GM18505 (cell line): ENCODE measurements at regions not wholly inside any gene's neighbourhood (a gene's known extent, or its start where the extent isn't known, plus 50 kb on each side); places are given as distances from the start of the nearest gene placed in this dataset.
"Not testable (repeated sequence)": the region's sequence is repeated elsewhere in the genome, so short reads cannot be mapped to it uniquely, and the experiment has no call there.

ENCODE experiments used
- ATAC-seq: cut with Tn5 transposase; IDR thresholded peaks from one replicate; pipeline ENCODE4 v1.9.1; 2021; ENCODE audit not compliant: unreplicated experiment
- POLR2A ChIP-seq: IDR thresholded peaks from 4 replicates; pipeline ENCODE4 v1.6.1; 2011; ENCODE audit warnings: borderline replicate concordance; ENCODE audit not compliant: insufficient read depth, insufficient read length; ENCODE audit errors: extremely low read depth

DNA sequence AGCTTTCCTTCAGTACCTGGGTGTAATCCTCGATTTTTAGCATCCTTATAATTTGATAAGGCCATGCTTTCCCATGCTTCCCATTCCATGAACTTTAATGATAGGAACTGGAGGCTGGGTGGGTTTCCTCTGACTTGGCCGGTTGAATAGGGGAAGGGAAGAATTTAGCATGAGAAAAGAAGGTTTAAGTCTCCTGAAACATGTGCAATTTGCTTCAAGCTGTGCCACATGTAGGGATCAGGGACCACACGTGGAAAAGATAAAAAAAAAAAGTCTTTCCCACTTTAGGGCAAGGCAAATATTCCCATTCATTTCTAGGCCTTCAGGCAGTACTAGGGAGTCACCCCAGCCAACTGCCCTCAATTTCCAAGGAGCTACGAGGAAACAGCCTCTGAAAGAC, 900.3 kb downstream of the DSC3 start:
- TF ChIP-seq POLR2A, result no peak
- no peak for ATAC-seq

DNA sequence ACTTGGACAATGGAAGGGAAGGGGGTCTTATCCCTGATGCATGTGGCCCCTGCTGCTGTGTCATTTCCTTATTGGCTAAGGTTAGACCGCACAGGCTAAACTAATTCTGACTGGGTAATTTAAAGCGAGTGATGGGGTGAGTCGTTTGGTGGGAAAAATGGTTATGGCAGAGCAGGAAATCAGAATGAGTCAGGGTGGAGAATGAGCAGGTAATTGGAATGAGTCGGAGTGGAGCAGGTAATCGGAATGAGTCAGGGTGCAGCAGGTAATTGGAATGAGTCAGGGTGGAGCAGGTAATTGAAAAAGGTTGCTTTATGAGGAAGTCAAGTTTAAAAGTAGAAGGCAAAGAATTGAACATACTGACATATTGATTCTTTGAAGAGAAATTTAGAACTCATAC, 901.0 kb downstream of the DSC3 start:
- not testable (repeated sequence) for ATAC-seq

DNA sequence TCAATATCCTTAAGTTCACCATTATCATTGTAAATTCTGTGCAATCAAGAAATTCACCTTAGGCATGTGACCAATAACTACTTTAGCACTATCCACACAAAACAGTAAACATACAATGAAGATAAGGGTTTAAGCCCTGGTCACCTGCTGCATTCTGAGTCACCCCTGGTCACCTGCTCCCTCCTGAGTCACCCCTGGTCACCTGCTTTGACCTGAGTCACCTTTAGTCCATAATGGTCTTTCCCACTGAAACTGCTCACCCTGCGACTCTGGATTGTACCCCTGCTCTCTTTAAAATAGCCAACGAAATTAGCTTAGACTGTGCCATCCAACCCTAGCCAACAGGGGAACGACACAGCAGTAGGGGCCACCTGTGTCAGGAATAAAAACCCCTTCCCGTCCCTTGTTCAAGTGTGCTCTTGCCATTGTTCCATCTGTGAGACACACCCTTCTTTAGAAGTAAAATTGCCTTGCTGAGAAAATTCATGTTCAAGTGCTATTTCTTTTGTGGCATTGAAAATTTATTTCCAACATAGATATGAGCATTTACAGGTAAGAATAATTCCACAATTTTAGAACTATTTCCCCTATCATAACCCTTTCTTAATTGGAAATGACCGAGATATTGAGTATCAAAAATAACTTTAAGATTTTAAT, 902.8 kb downstream of the DSC3 start:
- ATAC-seq, result no peak
- TF ChIP-seq POLR2A, result no peak

DNA sequence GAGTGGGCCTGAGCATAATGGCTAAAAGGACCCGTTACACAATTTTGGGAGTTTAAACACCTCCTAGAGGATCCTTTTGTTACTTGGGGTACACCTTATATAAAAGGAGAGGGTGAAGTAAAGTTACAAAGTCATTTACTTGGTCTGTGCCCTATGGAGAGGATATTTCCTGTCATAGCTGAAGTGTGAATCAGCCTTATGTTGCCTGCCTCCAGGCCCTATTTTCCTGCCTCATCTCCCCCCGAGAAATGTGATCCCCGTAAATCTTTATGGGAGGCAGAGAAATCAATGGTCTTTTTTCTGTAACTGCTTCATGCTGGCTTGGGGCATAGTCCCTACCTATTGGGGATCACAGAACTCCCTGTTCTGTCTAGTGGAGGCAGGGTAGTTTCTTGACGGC, 906.6 kb downstream of the DSC3 start:
- TF ChIP-seq POLR2A, result no peak
- ATAC-seq, result no peak

GRCh38 chr18:30134020-30134419, 908.5 kb downstream of the DSC3 start:
- TF ChIP-seq POLR2A, result no peak
- ATAC-seq, result no peak

GRCh38 chr18:30132959-30133358, 909.6 kb downstream of the DSC3 start:
- ATAC-seq, result no peak
- no peak for TF ChIP-seq POLR2A

- ATAC-seq, result no peak
- TF ChIP-seq POLR2A, result no peak
These were observed 921.1 kb downstream of the DSC3 start for GRCh38 chr18:30121397-30121796.

DNA sequence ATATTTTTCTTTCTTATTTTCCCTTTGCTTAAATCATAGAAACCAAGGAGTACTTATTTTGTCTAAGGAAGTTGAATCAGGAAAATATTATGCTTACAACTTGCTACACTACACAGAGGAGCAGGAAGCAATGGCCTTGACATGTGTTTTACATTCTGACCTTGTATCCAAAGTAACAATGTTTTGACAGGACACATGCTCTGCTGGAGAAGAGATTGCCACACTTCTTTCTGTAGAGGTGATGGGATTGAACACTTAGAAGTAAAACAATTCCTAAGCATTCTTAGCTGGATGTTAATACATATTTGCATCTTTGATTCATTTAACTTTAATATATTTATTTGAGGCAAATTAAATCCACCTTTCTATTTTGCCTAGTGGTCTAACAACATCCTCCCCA, 929.1 kb downstream of the DSC3 start:
- TF ChIP-seq POLR2A, result no peak
- no peak for ATAC-seq

GRCh38 chr18:30106356-30106755, 936.2 kb downstream of the DSC3 start:
- no peak for TF ChIP-seq POLR2A
- ATAC-seq, result no peak

DNA sequence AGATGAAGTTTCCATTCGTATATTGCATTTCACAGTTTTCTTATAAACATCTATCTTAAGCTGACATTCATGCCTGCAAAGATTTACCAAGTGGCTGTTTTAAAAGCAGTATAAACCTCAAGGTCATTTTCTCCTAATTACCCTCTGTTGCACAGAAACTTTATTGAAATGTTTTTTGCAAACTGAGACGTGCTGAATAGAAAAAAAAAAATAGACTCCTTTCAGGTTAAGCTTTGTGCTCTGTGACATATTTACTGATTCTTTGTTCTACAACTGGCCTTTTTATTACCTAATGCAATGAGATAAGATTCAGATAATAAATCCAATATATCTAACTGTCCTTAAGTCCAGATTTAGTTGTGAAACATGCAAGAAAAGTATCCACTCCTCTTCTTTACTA, 938.7 kb downstream of the DSC3 start:
- no peak for ATAC-seq
- TF ChIP-seq POLR2A, result no peak

GRCh38 chr18:30096796-30097195, 945.7 kb downstream of the DSC3 start:
- no peak for TF ChIP-seq POLR2A
- no peak for ATAC-seq

DNA sequence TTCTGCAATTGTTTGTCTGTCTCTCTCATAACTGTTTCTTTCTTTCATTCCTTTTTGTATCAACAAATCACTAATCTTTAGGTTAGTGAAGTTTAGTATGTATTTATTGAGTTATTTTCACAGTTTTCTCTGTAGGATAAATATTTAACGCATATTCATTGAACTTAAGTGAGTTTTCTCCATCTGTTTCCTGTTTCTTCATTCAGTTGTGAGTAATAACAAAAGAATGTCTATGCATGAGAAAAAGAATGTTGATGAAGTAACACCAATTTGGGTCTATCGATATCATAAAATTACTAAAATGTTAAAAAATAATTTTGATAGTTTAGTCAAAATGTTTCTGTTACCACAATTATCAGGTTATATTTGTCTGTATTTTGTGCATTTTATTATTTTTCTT, 948.0 kb downstream of the DSC3 start:
- no peak for ATAC-seq
- no peak for TF ChIP-seq POLR2A

- TF ChIP-seq POLR2A, result no peak
- no peak for ATAC-seq
These were observed 949.2 kb downstream of the DSC3 start for GRCh38 chr18:30093376-30093775.

DNA sequence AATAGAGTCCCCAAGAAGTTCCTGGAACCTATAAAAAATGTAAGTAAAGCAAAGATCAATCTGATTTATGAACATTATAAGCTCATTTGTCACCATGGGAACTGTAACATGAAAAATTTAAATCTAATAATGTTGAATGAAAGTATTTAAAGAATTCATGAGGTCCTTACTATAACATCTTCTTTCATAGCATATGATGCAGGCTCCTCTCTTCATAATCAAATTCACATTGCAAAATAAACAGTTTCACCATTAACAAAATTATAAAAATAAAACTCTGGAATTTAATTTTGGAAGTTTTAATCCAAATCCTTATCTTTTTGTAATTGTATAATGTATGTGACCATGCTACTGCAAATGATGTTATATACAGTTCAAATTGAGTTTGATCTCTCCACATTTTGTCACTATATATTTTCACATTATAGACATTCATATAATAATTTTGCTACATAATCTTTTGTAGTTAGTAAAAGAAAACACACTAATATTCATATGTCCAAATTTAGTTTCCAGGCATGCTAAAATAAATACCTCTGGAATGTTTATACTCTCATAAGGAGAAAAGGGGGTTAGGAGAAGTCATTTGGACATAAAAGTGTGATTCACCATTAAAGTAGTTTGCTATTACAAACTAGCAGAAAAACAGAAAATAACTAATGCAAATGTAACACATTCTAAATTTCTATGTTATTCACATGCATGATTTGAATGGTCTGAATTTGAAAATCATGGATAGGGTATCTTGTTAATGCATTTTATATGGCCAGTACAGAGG, 954.1 kb downstream of the DSC3 start:
- TF ChIP-seq POLR2A, result no peak
- no peak for ATAC-seq
